OCI-LY1 (cell line): ENCODE measurements at regions not wholly inside any gene's neighbourhood (a gene's known extent, or its start where the extent isn't known, plus 50 kb on each side); places are given as distances from the start of the nearest gene placed in this dataset.

ENCODE experiments used
- H2AFZ ChIP-seq: fragments of 200-600 bp; sonication (generic), shearing (Covaris generic); 2 replicates; pipeline ENCODE4 v1.6.0; 2014; ENCODE audit warnings: antibody characterized with exemption, mild to moderate bottlenecking, low read length
- H3F3A ChIP-seq: fragments of 200-600 bp; sonication (generic), shearing (Covaris generic); 2 replicates; pipeline ENCODE4 v1.6.0; 2014; ENCODE audit warnings: mild to moderate bottlenecking, antibody characterized with exemption, low read length, moderate library complexity; ENCODE audit not compliant: insufficient read depth
- H3K27ac ChIP-seq: fragments of 200-600 bp; sonication (generic); 2 replicates; pipeline ENCODE4 v1.5.1; 2014; ENCODE audit warnings: low read length, mixed run types, mild to moderate bottlenecking, low read depth; ENCODE audit not compliant: poor library complexity, severe bottlenecking
- H3K27me3 ChIP-seq: fragments of 200-600 bp; sonication (generic); 2 replicates; pipeline ENCODE4 v1.6.0; 2014; ENCODE audit warnings: antibody characterized with exemption, mild to moderate bottlenecking, low read length, moderate library complexity; ENCODE audit not compliant: insufficient read depth
- H3K36me3 ChIP-seq: fragments of 200-600 bp; sonication (generic); 2 replicates; pipeline ENCODE4 v1.6.1; 2014; ENCODE audit warnings: mild to moderate bottlenecking, antibody characterized with exemption, low read length, moderate library complexity, mixed read lengths; ENCODE audit not compliant: insufficient read depth
- H3K4me1 ChIP-seq: fragments of 200-600 bp; sonication (generic); 2 replicates; pipeline ENCODE4 v1.5.1; 2014; ENCODE audit warnings: mild to moderate bottlenecking, low read length, moderate library complexity; ENCODE audit not compliant: insufficient read depth, severe bottlenecking
- H3K4me2 ChIP-seq: fragments of 200-600 bp; sonication (generic), shearing (Covaris generic); 2 replicates; pipeline ENCODE4 v1.6.1; 2014; ENCODE audit warnings: low read length
- H3K4me3 ChIP-seq: fragments of 200-600 bp; sonication (generic); 2 replicates; pipeline ENCODE4 v1.5.1; 2014; ENCODE audit warnings: low read length, low read depth, mild to moderate bottlenecking, mixed read lengths; ENCODE audit not compliant: poor library complexity, severe bottlenecking
- H3K79me2 ChIP-seq: fragments of 200-600 bp; shearing (Covaris generic); 2 replicates; pipeline ENCODE4 v1.6.1; 2016; ENCODE audit warnings: mixed run types, low read length, mixed read lengths; ENCODE audit not compliant: insufficient read depth
- H3K9ac ChIP-seq: fragments of 200-600 bp; sonication (generic), shearing (Covaris generic); 2 replicates; pipeline ENCODE4 v1.6.1; 2014; ENCODE audit warnings: mild to moderate bottlenecking, low read length, mixed read lengths
- H3K9me2 ChIP-seq: fragments of 200-600 bp; sonication (generic), shearing (Covaris generic); 2 replicates; pipeline ENCODE4 v1.6.1; 2014; ENCODE audit warnings: low read depth, mild to moderate bottlenecking, low read length, mixed read lengths
- H3K9me3 ChIP-seq: fragments of 200-600 bp; shearing (Covaris generic); 2 replicates; pipeline ENCODE4 v1.6.1; 2014; ENCODE audit warnings: low read length, mixed read lengths
- H4K20me1 ChIP-seq: fragments of 200-600 bp; sonication (generic), shearing (Covaris generic); 2 replicates; pipeline ENCODE4 v1.6.0; 2016; ENCODE audit warnings: mild to moderate bottlenecking, low read length; ENCODE audit not compliant: insufficient read depth
- CTCF ChIP-seq: fragments of 200-600 bp; sonication (generic), shearing (Covaris generic); IDR thresholded peaks from 2 replicates; pipeline ENCODE4 v1.5.1; 2017; ENCODE audit warnings: mild to moderate bottlenecking, antibody characterized with exemption, low read length, moderate library complexity, mixed read lengths
- EZH2 ChIP-seq: fragments of 200-600 bp; sonication (generic), shearing (Covaris generic); IDR thresholded peaks from 2 replicates; pipeline ENCODE4 v1.8.0; 2017; ENCODE audit warnings: borderline replicate concordance, mixed run types, mild to moderate bottlenecking, antibody characterized with exemption, low read length, moderate library complexity, mixed read lengths

GRCh38 chr1:39145331-39145965 lies 59.0 kb upstream of the MACF1 start:
- H3K4me2 ChIP-seq, result no peak overlapping the region
- H3K9ac ChIP-seq, result no peak overlapping the region
- no peak overlapping the region for H3K27ac ChIP-seq
- H3K9me3 ChIP-seq, result no peaks in the 10 kb centered on the region
- H3K27me3 ChIP-seq, result no peaks in the 10 kb centered on the region
- TF ChIP-seq CTCF, result no peak
- no peak for TF ChIP-seq EZH2
- H3K4me1 ChIP-seq, result no peaks in the 10 kb centered on the region
- H3K36me3 ChIP-seq, result no peaks in the 10 kb centered on the region
- no peaks in the 10 kb centered on the region for H3F3A ChIP-seq
- H4K20me1 ChIP-seq, result no peaks in the 10 kb centered on the region
- no peaks in the 10 kb centered on the region for H3K9me2 ChIP-seq
- no peak overlapping the region for H2AFZ ChIP-seq
- no peak overlapping the region for H3K4me3 ChIP-seq
- H3K79me2 ChIP-seq, result no peaks in the 10 kb centered on the region

GRCh38 chr1:39146681-39147080 lies 57.8 kb upstream of the MACF1 start:
- no peaks in the 10 kb centered on the region for H3K9me2 ChIP-seq
- H2AFZ ChIP-seq, result no peak overlapping the region
- no peak for TF ChIP-seq EZH2
- TF ChIP-seq CTCF, result no peak
- H3K9me3 ChIP-seq, result no peaks in the 10 kb centered on the region
- no peak overlapping the region for H3K9ac ChIP-seq
- no peaks in the 10 kb centered on the region for H3K4me1 ChIP-seq
- no peaks in the 10 kb centered on the region for H3K36me3 ChIP-seq
- H3K4me3 ChIP-seq, result no peak overlapping the region
- H3F3A ChIP-seq, result no peaks in the 10 kb centered on the region
- H3K27me3 ChIP-seq, result no peaks in the 10 kb centered on the region
- no peaks in the 10 kb centered on the region for H3K79me2 ChIP-seq
- H3K27ac ChIP-seq, result no peak overlapping the region
- H4K20me1 ChIP-seq, result no peaks in the 10 kb centered on the region
- no peak overlapping the region for H3K4me2 ChIP-seq

GRCh38 chr1:39147099-39148025 lies 57.1 kb upstream of the MACF1 start:
- Histone ChIP-seq H2AFZ (no peak overlapping the region), H4K20me1 (no peaks in the 10 kb centered on the region), H3K4me3 (no peak overlapping the region), H3F3A (no peaks in the 10 kb centered on the region), H3K27me3 (no peaks in the 10 kb centered on the region), H3K4me2 (no peak overlapping the region), H3K27ac (no peak overlapping the region), H3K9me3 (no peaks in the 10 kb centered on the region), H3K79me2 (no peaks in the 10 kb centered on the region), H3K9ac (no peak overlapping the region), H3K36me3 (no peaks in the 10 kb centered on the region), H3K4me1 (no peaks in the 10 kb centered on the region), H3K9me2 (no peaks in the 10 kb centered on the region)
- TF ChIP-seq CTCF (no peak), EZH2 (no peak)
